ENCODE measurements at regions not wholly inside any gene's neighbourhood (a gene's known extent, or its start where the extent isn't known, plus 50 kb on each side); places are given as distances from the start of the nearest gene placed in this dataset.

DNA sequence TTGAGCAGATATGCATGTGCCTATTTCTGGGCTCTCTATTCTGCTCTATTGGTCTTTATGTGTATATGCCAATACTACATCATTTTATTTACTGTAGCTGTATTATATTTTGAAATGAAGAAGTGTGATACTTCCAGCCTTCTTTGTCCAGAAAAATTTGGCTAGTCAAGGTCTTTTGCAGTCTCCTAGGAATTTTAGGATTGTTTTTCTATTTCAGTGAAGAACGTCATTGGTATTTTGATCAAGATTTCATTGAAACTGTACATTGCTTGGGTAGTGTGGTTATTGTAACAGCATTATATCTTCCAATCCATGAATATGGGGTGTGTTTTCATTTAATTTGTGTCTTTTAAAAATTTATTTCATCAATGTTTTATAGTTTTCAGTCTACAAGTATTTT lies 400.3 kb downstream of the AASDHPPT start:
- Mint-ChIP-seq H3K9me3 (peaks cover 14% of the 10 kb centered on the region), H3K36me3 (no peaks in the 10 kb centered on the region), H3K4me3 (no peak overlapping the region), H3K4me1 (no peaks in the 10 kb centered on the region), H3K27ac (no peak overlapping the region)
- DNase-seq (ENCODE audit: low spot score in 2 of 2) (no peak), ATAC-seq (no peak)

- ATAC-seq, result no peak
- no peaks in the 10 kb centered on the region for H3K36me3 Mint-ChIP-seq
- no peaks in the 10 kb centered on the region for H3K4me1 Mint-ChIP-seq
- no peak overlapping the region for H3K27ac Mint-ChIP-seq
- DNase-seq (ENCODE audit: low spot score in 2 of 2), result no peak
- H3K9me3 Mint-ChIP-seq, result peaks cover 14% of the 10 kb centered on the region
- no peak overlapping the region for H3K4me3 Mint-ChIP-seq
These were observed 402.2 kb downstream of the AASDHPPT start for GRCh38 chr11:106479646-106480045.

- Mint-ChIP-seq H3K4me3 (no peak overlapping the region), H3K27ac (no peak overlapping the region), H3K4me1 (no peaks in the 10 kb centered on the region), H3K9me3 (peaks cover 14% of the 10 kb centered on the region), H3K36me3 (no peaks in the 10 kb centered on the region)
- DNase-seq (ENCODE audit: low spot score in 2 of 2), result no peak
- ATAC-seq, result no peak
These were observed 403.2 kb downstream of the AASDHPPT start for GRCh38 chr11:106480581-106481190.

GRCh38 chr11:106482917-106483785 lies 405.7 kb downstream of the AASDHPPT start:
- no peaks in the 10 kb centered on the region for H3K4me1 Mint-ChIP-seq
- H3K27ac Mint-ChIP-seq, result no peak overlapping the region
- DNase-seq (ENCODE audit: low spot score in 2 of 2), result no peak
- ATAC-seq, result no peak
- H3K4me3 Mint-ChIP-seq, result no peak overlapping the region
- peaks cover 12% of the 10 kb centered on the region for H3K9me3 Mint-ChIP-seq
- no peaks in the 10 kb centered on the region for H3K36me3 Mint-ChIP-seq

DNA sequence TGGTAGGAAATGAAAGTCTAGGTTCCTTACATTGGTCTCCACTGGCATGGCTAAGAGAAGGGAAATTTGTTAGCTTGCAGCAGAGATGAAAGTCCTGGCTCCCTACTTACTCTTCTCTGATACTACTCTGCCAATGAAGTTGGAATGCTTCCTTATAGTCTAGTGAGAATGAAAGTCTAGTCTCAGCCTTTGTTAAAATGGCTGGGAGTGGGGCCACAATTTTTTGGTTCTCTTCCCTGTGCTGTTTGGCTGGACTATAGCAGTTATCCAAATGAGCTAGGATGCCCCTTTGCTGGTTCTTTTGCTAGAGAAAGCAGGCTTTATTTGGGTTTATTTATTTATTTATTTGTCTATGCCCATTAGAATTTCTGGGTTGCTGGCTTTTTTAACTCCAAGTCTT lies 414.3 kb downstream of the AASDHPPT start:
- H3K36me3 Mint-ChIP-seq, result no peaks in the 10 kb centered on the region
- no peak overlapping the region for H3K27ac Mint-ChIP-seq

DNA sequence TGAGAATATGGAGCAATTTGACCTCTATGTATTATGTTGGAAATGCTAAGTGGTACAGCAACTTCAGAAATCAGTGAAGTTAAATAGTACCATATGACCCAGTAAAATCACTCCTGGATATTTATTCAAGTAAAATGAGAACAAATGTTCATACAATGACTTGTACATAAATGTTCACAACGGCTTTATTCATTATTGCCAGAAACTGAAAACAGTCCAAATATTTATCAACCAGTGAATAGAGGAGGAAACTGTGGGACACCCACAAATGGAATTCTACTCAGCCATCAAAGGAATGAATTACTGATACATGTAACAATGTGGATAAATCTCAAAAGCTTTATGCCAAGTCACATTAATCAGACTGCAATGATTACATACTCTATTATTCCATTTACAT lies 416.3 kb downstream of the AASDHPPT start:
- ATAC-seq (no peak), DNase-seq (ENCODE audit: low spot score in 2 of 2) (no peak)
- no peak overlapping the region for H3K27ac Mint-ChIP-seq
- peaks cover 17% of the 10 kb centered on the region for H3K9me3 Mint-ChIP-seq
- no peaks in the 10 kb centered on the region for H3K4me1 Mint-ChIP-seq
- H3K36me3 Mint-ChIP-seq, result no peaks in the 10 kb centered on the region
- no peak overlapping the region for H3K4me3 Mint-ChIP-seq

More for the DNA sequence above, 414.3 kb downstream of the AASDHPPT start:
- no peak for DNase-seq (ENCODE audit: low spot score in 2 of 2)
- ATAC-seq, result no peak
- Mint-ChIP-seq H3K4me1 (no peaks in the 10 kb centered on the region), H3K4me3 (no peak overlapping the region), H3K9me3 (peaks cover 17% of the 10 kb centered on the region)

GRCh38 chr11:106495046-106495445 lies 417.6 kb downstream of the AASDHPPT start:
- Mint-ChIP-seq H3K4me3 (no peak overlapping the region), H3K4me1 (no peaks in the 10 kb centered on the region), H3K9me3 (peaks cover 10% of the 10 kb centered on the region), H3K36me3 (no peaks in the 10 kb centered on the region), H3K27ac (no peak overlapping the region)
- DNase-seq (ENCODE audit: low spot score in 2 of 2) (no peak), ATAC-seq (no peak)

GRCh38 chr11:106496677-106497076 lies 419.2 kb downstream of the AASDHPPT start:
- H3K9me3 Mint-ChIP-seq, result peaks cover 5% of the 10 kb centered on the region
- DNase-seq (ENCODE audit: low spot score in 2 of 2) (no peak), ATAC-seq (no peak)
- no peak overlapping the region for H3K4me3 Mint-ChIP-seq
- H3K27ac Mint-ChIP-seq, result no peak overlapping the region
- no peaks in the 10 kb centered on the region for H3K36me3 Mint-ChIP-seq
- H3K4me1 Mint-ChIP-seq, result no peaks in the 10 kb centered on the region

DNA sequence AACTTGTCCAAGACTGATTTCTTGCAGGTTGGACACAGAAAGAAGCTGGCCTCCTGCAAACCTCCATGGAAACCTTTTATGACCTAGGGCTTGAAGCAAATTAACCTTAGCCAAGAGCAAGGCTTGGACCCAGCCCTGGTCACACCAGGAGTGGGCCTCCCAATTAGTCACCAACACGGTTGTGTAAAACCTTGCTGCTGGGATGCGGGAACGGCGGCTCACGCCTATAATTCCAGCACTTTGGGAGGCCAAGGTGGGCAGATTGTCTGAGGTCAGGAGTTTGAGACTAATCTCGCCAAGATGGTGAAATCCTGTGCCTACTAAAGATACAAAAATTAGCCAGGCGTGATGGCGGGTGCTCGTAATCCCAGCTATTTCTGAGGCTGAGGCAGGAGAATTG lies 419.9 kb downstream of the AASDHPPT start:
- Mint-ChIP-seq H3K4me3 (no peak overlapping the region), H3K27ac (no peak overlapping the region), H3K4me1 (no peaks in the 10 kb centered on the region), H3K9me3 (peaks cover 5% of the 10 kb centered on the region), H3K36me3 (no peaks in the 10 kb centered on the region)
- DNase-seq (ENCODE audit: low spot score in 2 of 2) (no peak), ATAC-seq (no peak)

- Mint-ChIP-seq H3K4me1 (no peaks in the 10 kb centered on the region), H3K27ac (no peak overlapping the region), H3K9me3 (peaks cover 5% of the 10 kb centered on the region), H3K4me3 (no peak overlapping the region), H3K36me3 (no peaks in the 10 kb centered on the region)
- no peak for ATAC-seq
- no peak for DNase-seq (ENCODE audit: low spot score in 2 of 2)
These were observed 420.4 kb downstream of the AASDHPPT start for GRCh38 chr11:106497822-106498221.

GRCh38 chr11:106503901-106504300 lies 426.4 kb downstream of the AASDHPPT start:
- ATAC-seq, result no peak
- no peak overlapping the region for H3K4me3 Mint-ChIP-seq
- H3K27ac Mint-ChIP-seq, result no peak overlapping the region
- H3K36me3 Mint-ChIP-seq, result no peaks in the 10 kb centered on the region
- H3K4me1 Mint-ChIP-seq, result no peaks in the 10 kb centered on the region
- H3K9me3 Mint-ChIP-seq, result peaks cover 4% of the 10 kb centered on the region
- DNase-seq (ENCODE audit: low spot score in 2 of 2), result no peak

DNA sequence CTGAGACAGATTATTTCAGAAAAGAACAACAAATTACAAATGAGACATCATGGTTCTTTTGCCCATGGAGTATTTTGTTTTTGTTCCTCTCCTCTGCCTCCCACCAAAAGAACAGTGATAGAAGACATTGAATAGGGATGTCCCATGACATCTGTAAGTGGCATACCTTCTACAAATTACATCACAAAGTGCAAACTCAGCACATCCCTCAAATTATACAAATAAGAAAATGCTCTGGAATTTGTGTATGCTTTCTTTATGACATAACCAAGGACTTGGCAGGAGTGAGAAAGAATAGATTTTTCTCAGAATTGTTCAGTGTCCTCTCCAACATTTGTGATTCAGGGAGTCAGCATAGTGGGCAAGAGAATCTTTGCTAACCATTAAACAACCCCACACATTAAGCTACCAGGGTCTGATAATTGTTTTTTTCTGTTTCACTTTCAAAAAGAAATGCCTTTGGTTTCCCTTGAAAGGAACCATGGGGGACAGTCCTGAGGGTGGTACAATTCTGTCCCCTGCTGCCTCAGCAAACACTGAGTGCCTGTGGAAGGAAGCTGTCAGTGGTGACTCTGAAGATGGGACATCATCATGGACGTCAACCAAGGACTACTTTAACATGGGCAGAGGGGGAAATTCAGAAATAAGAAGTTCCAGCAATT lies 430.3 kb downstream of the AASDHPPT start:
- Mint-ChIP-seq H3K4me1 (no peaks in the 10 kb centered on the region), H3K9me3 (peaks cover 7% of the 10 kb centered on the region), H3K36me3 (no peaks in the 10 kb centered on the region), H3K4me3 (no peak overlapping the region), H3K27ac (no peak overlapping the region)
- DNase-seq (ENCODE audit: low spot score in 2 of 2) (no peak), ATAC-seq (no peak)

DNA sequence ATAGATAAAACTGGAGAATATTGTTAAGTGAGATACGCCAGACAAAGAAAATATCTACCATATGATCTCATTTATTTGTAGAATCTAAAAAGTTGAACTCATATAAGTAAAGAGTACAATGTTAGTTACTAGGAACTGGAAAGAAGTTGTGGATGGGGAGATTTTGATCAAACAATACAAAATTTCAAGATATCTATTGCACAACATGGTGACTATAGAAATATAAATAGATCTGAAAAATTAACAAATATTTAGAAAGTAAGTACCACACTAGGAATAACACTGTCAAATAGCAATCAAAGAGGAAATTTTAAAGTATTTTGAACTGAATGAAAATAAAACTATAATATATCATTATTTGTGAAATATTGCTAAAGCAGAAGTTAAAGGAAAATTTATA lies 437.2 kb downstream of the AASDHPPT start:
- ATAC-seq (no peak), DNase-seq (ENCODE audit: low spot score in 2 of 2) (no peak)
- H3K9me3 Mint-ChIP-seq, result peaks cover 19% of the 10 kb centered on the region
- no peak overlapping the region for H3K4me3 Mint-ChIP-seq
- no peaks in the 10 kb centered on the region for H3K4me1 Mint-ChIP-seq
- H3K27ac Mint-ChIP-seq, result no peak overlapping the region
- H3K36me3 Mint-ChIP-seq, result no peaks in the 10 kb centered on the region

GRCh38 chr11:106517426-106517825 lies 440.0 kb downstream of the AASDHPPT start:
- H3K9me3 Mint-ChIP-seq, result peaks cover 15% of the 10 kb centered on the region
- H3K36me3 Mint-ChIP-seq, result no peaks in the 10 kb centered on the region
- H3K4me1 Mint-ChIP-seq, result no peaks in the 10 kb centered on the region
- ATAC-seq (no peak), DNase-seq (ENCODE audit: low spot score in 2 of 2) (no peak)
- no peak overlapping the region for H3K27ac Mint-ChIP-seq
- no peak overlapping the region for H3K4me3 Mint-ChIP-seq

- H3K4me3 Mint-ChIP-seq, result no peak overlapping the region
- no peak for DNase-seq (ENCODE audit: low spot score in 2 of 2)
- H3K9me3 Mint-ChIP-seq, result peaks cover 9% of the 10 kb centered on the region
- no peak overlapping the region for H3K27ac Mint-ChIP-seq
- no peak for ATAC-seq
- H3K4me1 Mint-ChIP-seq, result no peaks in the 10 kb centered on the region
- H3K36me3 Mint-ChIP-seq, result no peaks in the 10 kb centered on the region
These were observed 442.9 kb downstream of the AASDHPPT start for GRCh38 chr11:106520146-106520912.
